PC-9 (cell line): ENCODE measurements at regions not wholly inside any gene's neighbourhood (a gene's known extent, or its start where the extent isn't known, plus 50 kb on each side); places are given as distances from the start of the nearest gene placed in this dataset.

Experiments used
- BruUV-seq: library from RNA; stranded (reverse); fragments of 400-500 nt; replicated peaks from 2 replicates; lab custom pipeline; 2021; lab: Mats Ljungman, UMichigan
- CTCF ChIA-PET: fragments of 300-600 bp; sonication (Branson Sonifier 250); formaldehyde crosslinking; loops from one replicate; lab custom pipeline; 2022; ENCODE audit warnings: antibody characterized with exemption; lab: Charles Lee
- POLR2A ChIA-PET: fragments of 300-600 bp; sonication (Branson Sonifier 250); formaldehyde crosslinking; loops from one replicate; lab custom pipeline; 2022; ENCODE audit warnings: antibody characterized with exemption; ENCODE audit not compliant: unreplicated experiment; lab: Charles Lee
- DNase-seq, 2 experiments: peaks; one replicate each; pipeline versions ENCODE4 v3.0.0 to v3.0.0-alpha.2; 2015 to 2022; ENCODE audit warnings: mixed read lengths in 1 of 2
- H2AFZ ChIP-seq: fragments of 200-600 bp; sonication (generic); 2 replicates; pipeline ENCODE4 v1.8.1; 2017; ENCODE audit warnings: antibody characterized with exemption
- H3F3A ChIP-seq: fragments of 200-600 bp; sonication (generic); 2 replicates; pipeline ENCODE4 v1.8.1; 2017; ENCODE audit warnings: antibody characterized with exemption, mild to moderate bottlenecking, low read depth; ENCODE audit not compliant: insufficient read depth
- H3K27ac ChIP-seq: fragments of 200-600 bp; sonication (generic); 2 replicates; pipeline ENCODE4 v1.6.1; 2016; ENCODE audit warnings: mixed run types
- H3K27me3 ChIP-seq: fragments of 200-600 bp; sonication (generic); 2 replicates; pipeline ENCODE4 v1.6.1; 2016; ENCODE audit warnings: low read depth, mixed run types; ENCODE audit not compliant: insufficient read depth
- H3K36me3 ChIP-seq: fragments of 200-600 bp; sonication (generic); 2 replicates; pipeline ENCODE4 v1.6.1; 2016; ENCODE audit warnings: low read depth, mixed run types
- H3K4me1 ChIP-seq: fragments of 200-600 bp; sonication (generic); replicated peaks from 2 replicates; pipeline ENCODE4 v1.6.1; 2016; ENCODE audit warnings: mixed run types; ENCODE audit not compliant: insufficient read depth
- H3K4me2 ChIP-seq: fragments of 200-600 bp; sonication (generic); 2 replicates; pipeline ENCODE4 v1.6.1; 2017; ENCODE audit warnings: mixed run types
- H3K4me3 ChIP-seq: fragments of 200-600 bp; sonication (generic); 2 replicates; pipeline ENCODE4 v1.6.1; 2016; ENCODE audit warnings: mixed run types
- H3K79me2 ChIP-seq: fragments of 200-600 bp; sonication (generic); 2 replicates; pipeline ENCODE4 v1.6.1; 2017; ENCODE audit warnings: low read depth, mixed run types
- H3K9me2 ChIP-seq: fragments of 200-600 bp; sonication (generic); 2 replicates; pipeline ENCODE4 v1.8.1; 2017; ENCODE audit warnings: mild to moderate bottlenecking; ENCODE audit not compliant: insufficient read depth
- H3K9me3 ChIP-seq: fragments of 200-600 bp; sonication (generic); 2 replicates; pipeline ENCODE4 v1.8.1; 2016; ENCODE audit warnings: low read depth; ENCODE audit not compliant: insufficient read depth
- H4K20me1 ChIP-seq: fragments of 200-600 bp; sonication (generic); 2 replicates; pipeline ENCODE4 v1.8.1; 2017; ENCODE audit not compliant: insufficient read depth
- CTCF ChIP-seq: fragments of 200-600 bp; sonication (generic); conservative IDR thresholded peaks from 2 replicates; pipeline ENCODE4 v1.6.1; 2017; ENCODE audit warnings: mixed run types, antibody characterized with exemption, mild to moderate bottlenecking, moderate library complexity
- EZH2 ChIP-seq: fragments of 200-600 bp; sonication (generic); IDR thresholded peaks from 2 replicates; pipeline ENCODE4 v1.8.0; 2017; ENCODE audit warnings: antibody characterized with exemption, low read depth
- intact Hi-C: fragments of 100-400 bp; cut with micrococcal nuclease; formaldehyde crosslinking; loops from one replicate; pipeline ENCODE4 v1.10.0; 2022; ENCODE audit not compliant: unreplicated experiment

- no TSS peak for BruUV-seq
- no peak overlapping the region for H3K4me2 ChIP-seq
- ChIA-PET POLR2A (no interaction called here), CTCF (no interaction called here)
- H3K79me2 ChIP-seq, result no peaks in the 10 kb centered on the region
- H3K4me1 ChIP-seq, result no peaks in the 10 kb centered on the region
- H3K9me3 ChIP-seq, result no peaks in the 10 kb centered on the region
- H3K4me3 ChIP-seq, result no peak overlapping the region
- TF ChIP-seq EZH2 (no peak), CTCF (no peak)
- no peak for DNase-seq
- no peaks in the 10 kb centered on the region for H3F3A ChIP-seq
- intact Hi-C loops, result no loop called here
- no peak overlapping the region for H3K27ac ChIP-seq
- H3K9me2 ChIP-seq, result no peaks in the 10 kb centered on the region
- no peak overlapping the region for H2AFZ ChIP-seq
- H3K36me3 ChIP-seq, result no peaks in the 10 kb centered on the region
- H4K20me1 ChIP-seq, result no peaks in the 10 kb centered on the region
- no peaks in the 10 kb centered on the region for H3K27me3 ChIP-seq
Observed at GRCh38 chr3:40852712-40853111, 328.0 kb downstream of the ZNF621 start.

DNA sequence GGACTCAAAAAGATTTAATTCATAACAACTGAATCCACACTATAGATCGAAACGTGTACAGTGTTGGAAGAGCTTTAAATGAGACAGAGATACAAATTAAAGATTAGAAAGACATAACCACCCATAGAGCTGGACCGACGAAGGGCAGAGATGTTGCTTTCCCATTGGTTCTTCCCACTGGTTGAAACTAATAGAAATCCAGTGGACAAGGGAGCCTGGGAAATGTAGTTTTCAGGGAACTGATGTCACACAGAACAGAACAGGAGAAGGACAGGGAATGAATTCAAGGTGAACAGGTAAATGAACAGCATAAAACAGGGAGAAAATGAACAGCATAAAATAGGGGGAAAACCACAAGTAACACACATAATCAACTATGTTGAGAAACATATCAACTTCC is 328.7 kb downstream of the ZNF621 start:
- Histone ChIP-seq H3K79me2 (no peaks in the 10 kb centered on the region), H3K27me3 (no peaks in the 10 kb centered on the region), H3K4me3 (no peak overlapping the region), H3F3A (no peaks in the 10 kb centered on the region), H2AFZ (no peak overlapping the region), H3K4me2 (no peak overlapping the region), H3K4me1 (no peaks in the 10 kb centered on the region), H3K9me2 (no peaks in the 10 kb centered on the region), H3K9me3 (no peaks in the 10 kb centered on the region), H3K36me3 (no peaks in the 10 kb centered on the region), H4K20me1 (no peaks in the 10 kb centered on the region), H3K27ac (no peak overlapping the region)
- ChIA-PET POLR2A (no interaction called here), CTCF (no interaction called here)
- BruUV-seq, result no TSS peak
- DNase-seq, result no peak
- intact Hi-C loops, result no loop called here
- no peak for TF ChIP-seq EZH2
- TF ChIP-seq CTCF, result no peak

DNA sequence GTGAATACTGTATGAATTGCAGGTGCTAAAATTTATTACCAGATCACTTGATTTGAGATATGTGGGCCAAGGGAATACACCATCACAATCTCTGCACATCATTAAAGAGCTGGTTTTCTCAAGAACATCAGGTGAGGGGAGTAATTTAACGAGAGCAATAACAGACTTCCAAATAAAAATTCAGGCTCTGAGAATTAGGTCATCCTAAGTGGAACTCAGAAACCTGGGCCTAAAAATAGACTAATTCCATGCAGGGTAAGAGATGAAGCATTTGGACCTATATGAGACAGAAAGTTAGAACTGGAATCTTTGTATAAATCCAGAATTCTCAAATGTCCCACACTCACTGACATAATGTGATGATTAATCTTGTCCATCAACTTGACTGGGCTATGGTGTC is 331.1 kb downstream of the ZNF621 start:
- BruUV-seq, result no TSS peak
- H3K4me2 ChIP-seq, result no peak overlapping the region

More for the DNA sequence above, 331.1 kb downstream of the ZNF621 start:
- ChIA-PET CTCF (no interaction called here), POLR2A (interaction anchor here (0.6 kb wide), 1 partner anchor 1559 kb away, joined by 4 read pairs; no protein-coding TSS in a partner anchor)
- H3K4me1 ChIP-seq, result no peaks in the 10 kb centered on the region
- H3K79me2 ChIP-seq, result no peaks in the 10 kb centered on the region
- H3K4me3 ChIP-seq, result no peak overlapping the region
- H3K36me3 ChIP-seq, result no peaks in the 10 kb centered on the region
- H3K27me3 ChIP-seq, result no peaks in the 10 kb centered on the region
- H4K20me1 ChIP-seq, result no peaks in the 10 kb centered on the region
- no peak for DNase-seq
- H3F3A ChIP-seq, result no peaks in the 10 kb centered on the region
- H2AFZ ChIP-seq, result no peak overlapping the region
- H3K9me3 ChIP-seq, result no peaks in the 10 kb centered on the region
- no peaks in the 10 kb centered on the region for H3K9me2 ChIP-seq
- H3K27ac ChIP-seq, result no peak overlapping the region
- intact Hi-C loops, result no loop called here
- TF ChIP-seq EZH2, result no peak
- TF ChIP-seq CTCF, result no peak
